H9 (cell line): ENCODE measurements at regions not wholly inside any gene's neighbourhood (a gene's known extent, or its start where the extent isn't known, plus 50 kb on each side); places are given as distances from the start of the nearest gene placed in this dataset.
"Not testable (repeated sequence)": the region's sequence is repeated elsewhere in the genome, so short reads cannot be mapped to it uniquely, and the experiment has no call there.

Source experiments
- DNase-seq: peaks from one replicate; pipeline ENCODE4 v3.0.0-alpha.2; 2017
- H2AFZ ChIP-seq: one replicate; pipeline ENCODE4 v1.6.1; 2013; ENCODE audit warnings: mild to moderate bottlenecking, low read length, control low read depth, moderate library complexity
- H2AK5ac ChIP-seq: 2 replicates; pipeline ENCODE4 v1.6.1; 2013; ENCODE audit warnings: low read length, control low read depth, mixed read lengths; ENCODE audit not compliant: insufficient read length
- H2BK120ac ChIP-seq: one replicate; pipeline ENCODE4 v1.6.1; 2013; ENCODE audit warnings: low read depth, mild to moderate bottlenecking, low read length, control low read depth, inconsistent platforms; ENCODE audit not compliant: poor library complexity, severe bottlenecking
- H2BK12ac ChIP-seq: 2 replicates; pipeline ENCODE4 v1.6.1; 2013; ENCODE audit warnings: low read length, control low read depth, mixed read lengths, low read depth; ENCODE audit not compliant: insufficient read length
- H2BK15ac ChIP-seq: 2 replicates; pipeline ENCODE4 v1.6.1; 2013; ENCODE audit warnings: low read depth, low read length, control low read depth
- H2BK20ac ChIP-seq: one replicate; pipeline ENCODE4 v1.6.1; 2013; ENCODE audit warnings: low read depth, mild to moderate bottlenecking, low read length, control low read depth, inconsistent platforms; ENCODE audit not compliant: poor library complexity, severe bottlenecking
- H2BK5ac ChIP-seq: 2 replicates; pipeline ENCODE4 v1.6.1; 2013; ENCODE audit warnings: low read length, control low read depth, mixed read lengths; ENCODE audit not compliant: insufficient read length
- H3K14ac ChIP-seq: 2 replicates; pipeline ENCODE4 v1.6.1; 2013; ENCODE audit warnings: low read length, control low read depth; ENCODE audit not compliant: insufficient read depth
- H3K18ac ChIP-seq: 2 replicates; pipeline ENCODE4 v1.6.1; 2013; ENCODE audit warnings: low read depth, mild to moderate bottlenecking, mixed read lengths, low read length, control low read depth; ENCODE audit not compliant: insufficient read length
- H3K23ac ChIP-seq: 2 replicates; pipeline ENCODE4 v1.6.1; 2013; ENCODE audit warnings: low read length, control low read depth, mixed read lengths, low read depth; ENCODE audit not compliant: insufficient read length
- H3K23me2 ChIP-seq: 2 replicates; pipeline ENCODE4 v1.6.1; 2013; ENCODE audit warnings: low read depth, mild to moderate bottlenecking, mixed read lengths, low read length, control low read depth; ENCODE audit not compliant: insufficient read length, poor library complexity, severe bottlenecking
- H3K27ac ChIP-seq: 2 replicates; pipeline ENCODE4 v1.5.1; 2013; ENCODE audit warnings: low read length, control low read depth, mixed read lengths, low read depth; ENCODE audit not compliant: insufficient read length
- H3K27me3 ChIP-seq: 2 replicates; pipeline ENCODE4 v1.6.1; 2013; ENCODE audit warnings: low read length, control low read depth, inconsistent platforms; ENCODE audit not compliant: insufficient read depth
- H3K4ac ChIP-seq: 2 replicates; pipeline ENCODE4 v1.6.1; 2013; ENCODE audit warnings: low read depth, mild to moderate bottlenecking, control low read depth, inconsistent platforms, low read length, moderate library complexity
- H3K4me1 ChIP-seq: 2 replicates; pipeline ENCODE4 v1.6.1; 2013; ENCODE audit warnings: low read length, control low read depth, inconsistent platforms; ENCODE audit not compliant: insufficient read depth
- H3K4me2 ChIP-seq: 2 replicates; pipeline ENCODE4 v1.6.1; 2013; ENCODE audit warnings: low read length, control low read depth, mixed read lengths; ENCODE audit not compliant: insufficient read length, insufficient read depth
- H3K56ac ChIP-seq: 2 replicates; pipeline ENCODE4 v1.6.1; 2013; ENCODE audit warnings: low read depth, mild to moderate bottlenecking, mixed read lengths, low read length, control low read depth; ENCODE audit not compliant: insufficient read length
- H3K79me1 ChIP-seq: 2 replicates; pipeline ENCODE4 v1.6.1; 2013; ENCODE audit warnings: low read depth, mild to moderate bottlenecking, moderate library complexity, low read length, control low read depth, inconsistent platforms; ENCODE audit not compliant: insufficient read depth, poor library complexity, severe bottlenecking
- H3K79me2 ChIP-seq: 2 replicates; pipeline ENCODE4 v1.6.1; 2013; ENCODE audit warnings: low read length, control low read depth, inconsistent platforms; ENCODE audit not compliant: insufficient read depth
- H3K9ac ChIP-seq: 2 replicates; pipeline ENCODE4 v1.6.1; 2013; ENCODE audit warnings: low read length, control low read depth, mixed read lengths; ENCODE audit not compliant: insufficient read length; ENCODE audit errors: extremely low read depth
- H3K9me3 ChIP-seq: one replicate; pipeline ENCODE4 v1.6.1; 2013; ENCODE audit warnings: low read depth, low read length, inconsistent platforms; ENCODE audit not compliant: control insufficient read depth
- H3T11ph ChIP-seq: one replicate; pipeline ENCODE4 v1.6.1; 2013; ENCODE audit warnings: mild to moderate bottlenecking, low read length, control low read depth, inconsistent platforms
- H4K20me1 ChIP-seq: one replicate; pipeline ENCODE4 v1.6.1; 2013; ENCODE audit not compliant: control insufficient read depth, insufficient read length, insufficient read depth
- H4K5ac ChIP-seq: 2 replicates; pipeline ENCODE4 v1.6.1; 2013; ENCODE audit warnings: low read depth, mild to moderate bottlenecking, mixed read lengths, low read length, control low read depth; ENCODE audit not compliant: insufficient read length
- H4K8ac ChIP-seq: replicated peaks from 2 replicates; pipeline ENCODE4 v1.6.1; 2013; ENCODE audit warnings: low read length, control low read depth, mixed read lengths, low read depth; ENCODE audit not compliant: insufficient read length
- H4K91ac ChIP-seq: 2 replicates; pipeline ENCODE4 v1.6.1; 2013; ENCODE audit warnings: low read depth, mild to moderate bottlenecking, moderate library complexity, mixed read lengths, low read length, control low read depth; ENCODE audit not compliant: insufficient read length
- H3K27ac Mint-ChIP-seq, 3 experiments: 2 replicates in 2 of 3; 3 replicates in 1 of 3; pipeline ENCODE4 v1.8.0; 2020 to 2021; ENCODE audit warnings: mixed read lengths in 3 of 3, mild to moderate bottlenecking in 1 of 3, moderate library complexity in 1 of 3
- H3K27me3 Mint-ChIP-seq: 2 replicates; pipeline ENCODE4 v1.8.0; 2021; ENCODE audit warnings: low read depth, mild to moderate bottlenecking, moderate library complexity, mixed read lengths
- H3K36me3 Mint-ChIP-seq, 3 experiments: 2 replicates in 2 of 3; 3 replicates in 1 of 3; pipeline ENCODE4 v1.8.0; 2020 to 2021; ENCODE audit warnings: low read depth in 3 of 3, mixed read lengths in 3 of 3; ENCODE audit not compliant: insufficient read depth in 1 of 3
- H3K4me1 Mint-ChIP-seq, 2 experiments: 2 replicates each; pipeline ENCODE4 v1.8.0; 2020; ENCODE audit warnings: mixed read lengths in 2 of 2
- H3K4me3 Mint-ChIP-seq, 2 experiments: 2 replicates in 1 of 2; 3 replicates in 1 of 2; pipeline ENCODE4 v1.8.0; 2020 to 2021; ENCODE audit warnings: mild to moderate bottlenecking in 2 of 2, mixed read lengths in 2 of 2, moderate library complexity in 1 of 2
- H3K9me3 Mint-ChIP-seq, 2 experiments: 2 replicates in 1 of 2; 3 replicates in 1 of 2; pipeline ENCODE4 v1.8.0; 2020; ENCODE audit warnings: mild to moderate bottlenecking in 2 of 2, mixed read lengths in 2 of 2, moderate library complexity in 1 of 2
- WGBS: extraction: QIAGEN DNeasy Blood & Tissue Kit; methylation state at CpG from one replicate; pipeline ENCODE4 v1.1.7; 2013; ENCODE audit warnings: missing lambda C conversion rate, low lambda C conversion rate, mixed read lengths; ENCODE audit not compliant: insufficient read length; ENCODE audit errors: extremely low coverage; 5-methylcytosine and 5-hydroxymethylcytosine counted together
- TF ChIP-seq, protein P1 (sequence below): fragments of 200-600 bp; sonication (generic); conservative IDR thresholded peaks from 3 replicates; pipeline ENCODE4 v1.8.0; 2021; ENCODE audit warnings: antibody characterized with exemption, mild to moderate bottlenecking

DNA sequence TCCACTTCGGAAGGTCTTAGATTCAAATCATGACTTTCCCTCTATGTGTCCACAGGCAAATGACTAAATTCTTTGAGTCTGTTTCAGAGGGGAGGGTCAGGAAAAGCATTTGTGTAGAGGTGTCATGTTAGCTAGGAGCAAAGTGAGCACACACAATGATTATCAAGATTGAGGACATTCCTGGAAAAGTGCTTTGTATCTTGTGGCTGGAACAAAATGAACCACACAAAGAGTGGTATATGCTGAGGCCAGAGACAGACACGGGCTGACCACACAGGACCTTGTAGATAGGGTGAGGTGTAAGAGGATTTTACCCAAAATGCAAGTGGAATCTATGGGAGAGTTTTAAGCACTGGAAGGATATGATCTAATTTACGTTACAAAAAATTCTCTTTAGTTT is 245.3 kb upstream of the NMUR2 start:
- no peak overlapping the region for H3K4me2 ChIP-seq
- no peak overlapping the region for H2BK5ac ChIP-seq
- no peak overlapping the region for H3K14ac ChIP-seq
- Mint-ChIP-seq H3K27ac (peak overlapping the region in 1 of 3 experiments; percentile 37; a peak in 2 of 7 replicates), H3K4me1 (peaks cover 26 to 27% of the 10 kb centered on the region in 2 experiments), H3K4me3 (no peak overlapping the region), H3K36me3 (no peaks in the 10 kb centered on the region), H3K9me3 (no peaks in the 10 kb centered on the region), H3K27me3 (peaks cover 8% of the 10 kb centered on the region)
- no peak overlapping the region for H2BK12ac ChIP-seq
- H2AFZ ChIP-seq: no peak overlapping the region
- H4K91ac ChIP-seq: no peak overlapping the region
- H3T11ph ChIP-seq: no peak overlapping the region
- H2AK5ac ChIP-seq: no peak overlapping the region
- H3K27me3 ChIP-seq: no peaks in the 10 kb centered on the region
- no peak overlapping the region for H3K18ac ChIP-seq
- no peak overlapping the region for H2BK120ac ChIP-seq
- no peak overlapping the region for H3K56ac ChIP-seq
- no peaks in the 10 kb centered on the region for H4K20me1 ChIP-seq
- no peak overlapping the region for H4K5ac ChIP-seq
- no peaks in the 10 kb centered on the region for H3K79me2 ChIP-seq
- no peak overlapping the region for H3K27ac ChIP-seq
- peaks cover 3% of the 10 kb centered on the region; the same call in 1 of the 2 replicates for H3K4me1 ChIP-seq
- H3K9ac ChIP-seq: no peak overlapping the region
- H3K23me2 ChIP-seq: no peaks in the 10 kb centered on the region
- H2BK20ac ChIP-seq: no peak overlapping the region
- H3K4ac ChIP-seq: no peak overlapping the region
- H2BK15ac ChIP-seq: no peak overlapping the region
- no peaks in the 10 kb centered on the region for H3K9me3 ChIP-seq
- no CpG with 5 or more reads among the region's 3 CpGs for WGBS
- H3K79me1 ChIP-seq: no peaks in the 10 kb centered on the region
- H4K8ac ChIP-seq: no peak overlapping the region
- no peak for DNase-seq
- TF ChIP-seq, protein P1, sequence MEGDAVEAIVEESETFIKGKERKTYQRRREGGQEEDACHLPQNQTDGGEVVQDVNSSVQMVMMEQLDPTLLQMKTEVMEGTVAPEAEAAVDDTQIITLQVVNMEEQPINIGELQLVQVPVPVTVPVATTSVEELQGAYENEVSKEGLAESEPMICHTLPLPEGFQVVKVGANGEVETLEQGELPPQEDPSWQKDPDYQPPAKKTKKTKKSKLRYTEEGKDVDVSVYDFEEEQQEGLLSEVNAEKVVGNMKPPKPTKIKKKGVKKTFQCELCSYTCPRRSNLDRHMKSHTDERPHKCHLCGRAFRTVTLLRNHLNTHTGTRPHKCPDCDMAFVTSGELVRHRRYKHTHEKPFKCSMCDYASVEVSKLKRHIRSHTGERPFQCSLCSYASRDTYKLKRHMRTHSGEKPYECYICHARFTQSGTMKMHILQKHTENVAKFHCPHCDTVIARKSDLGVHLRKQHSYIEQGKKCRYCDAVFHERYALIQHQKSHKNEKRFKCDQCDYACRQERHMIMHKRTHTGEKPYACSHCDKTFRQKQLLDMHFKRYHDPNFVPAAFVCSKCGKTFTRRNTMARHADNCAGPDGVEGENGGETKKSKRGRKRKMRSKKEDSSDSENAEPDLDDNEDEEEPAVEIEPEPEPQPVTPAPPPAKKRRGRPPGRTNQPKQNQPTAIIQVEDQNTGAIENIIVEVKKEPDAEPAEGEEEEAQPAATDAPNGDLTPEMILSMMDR: no peak
- H3K23ac ChIP-seq: no peak overlapping the region

DNA sequence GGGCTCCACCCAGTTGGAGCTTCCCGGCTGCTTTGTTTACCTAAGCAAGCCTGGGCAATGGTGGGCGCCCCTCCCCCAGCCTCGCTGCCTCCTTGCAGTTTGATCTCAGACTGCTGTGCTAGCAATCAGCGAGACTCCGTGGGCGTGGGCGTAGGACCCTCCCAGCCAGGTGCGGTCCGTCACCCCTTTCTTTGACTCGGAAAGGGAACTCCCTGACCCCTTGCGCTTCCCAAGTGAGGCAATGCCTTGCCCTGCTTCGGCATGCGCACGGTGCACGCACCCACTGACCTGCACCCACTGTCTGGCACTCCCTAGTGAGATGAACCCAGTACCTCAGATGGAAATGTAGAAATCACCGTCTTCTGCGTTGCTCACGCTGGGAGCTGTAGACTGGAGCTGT is 254.4 kb upstream of the NMUR2 start:
- WGBS: no CpG with 5 or more reads among the region's 18 CpGs
- not testable (repeated sequence) for H3K79me2 ChIP-seq, H2AK5ac ChIP-seq, H3K23ac ChIP-seq, H3K4me2 ChIP-seq, H3K4me1 ChIP-seq, H3K9me3 Mint-ChIP-seq, H3K18ac ChIP-seq, H3K9me3 ChIP-seq, H3K27me3 Mint-ChIP-seq, H3K27ac ChIP-seq, H3T11ph ChIP-seq, H2BK12ac ChIP-seq, H3K9ac ChIP-seq, H4K20me1 ChIP-seq, H3K4ac ChIP-seq, H3K79me1 ChIP-seq, H4K8ac ChIP-seq, H2BK15ac ChIP-seq, H2BK120ac ChIP-seq, H2AFZ ChIP-seq, H3K23me2 ChIP-seq, H4K91ac ChIP-seq, H3K56ac ChIP-seq, H2BK5ac ChIP-seq, H3K36me3 Mint-ChIP-seq, H2BK20ac ChIP-seq, H3K27me3 ChIP-seq, H3K4me1 Mint-ChIP-seq
- Mint-ChIP-seq H3K4me3 (peak overlapping the region; percentile 38 to 61; a peak in 3 of 5 replicates), H3K27ac (peak overlapping the region in 1 of 3 experiments; percentile 92; a peak in 3 of 7 replicates)
- H3K14ac ChIP-seq: 0 out of 2 replicates have a peak overlapping the region, but pooled peaks have one; percentile 49
- H4K5ac ChIP-seq: peak overlapping the region; percentile 75
- DNase-seq: peak; percentile 36
